CD1c-positive myeloid dendritic cell (primary cell): ENCODE measurements at regions not wholly inside any gene's neighbourhood (a gene's known extent, or its start where the extent isn't known, plus 50 kb on each side); places are given as distances from the start of the nearest gene placed in this dataset.
"Not testable (repeated sequence)": the region's sequence is repeated elsewhere in the genome, so short reads cannot be mapped to it uniquely, and the experiment has no call there.

ENCODE experiments used
- DNase-seq: peaks from one replicate; pipeline ENCODE4 v3.0.0-alpha.2; 2016; ENCODE audit errors: extremely low spot score

- DNase-seq = no peak
These were observed 144.5 kb downstream of the TM2D1 start for GRCh38 chr1:61580417-61580816.

- no peak for DNase-seq
These were observed 145.1 kb downstream of the TM2D1 start for GRCh38 chr1:61579802-61580201.

- DNase-seq = peak; percentile 8
These were observed 152.9 kb downstream of the TM2D1 start for GRCh38 chr1:61572046-61572445.

- DNase-seq = no peak
These were observed 154.8 kb downstream of the TM2D1 start for GRCh38 chr1:61570191-61570590.

GRCh38 chr1:61569303-61569621 is 155.7 kb downstream of the TM2D1 start:
- DNase-seq = no peak

GRCh38 chr1:61568460-61569302 is 156.3 kb downstream of the TM2D1 start:
- DNase-seq = no peak

- no peak for DNase-seq
These were observed 158.8 kb downstream of the TM2D1 start for GRCh38 chr1:61566177-61566576.

- DNase-seq = no peak
These were observed 161.3 kb downstream of the TM2D1 start for GRCh38 chr1:61563611-61564010.

GRCh38 chr1:61561666-61562065 is 163.3 kb downstream of the TM2D1 start:
- no peak for DNase-seq

GRCh38 chr1:61560385-61560784 is 164.6 kb downstream of the TM2D1 start:
- DNase-seq = no peak

- DNase-seq = no peak
These were observed 168.3 kb downstream of the TM2D1 start for GRCh38 chr1:61556631-61557030.

GRCh38 chr1:61552630-61553305 is 172.2 kb downstream of the TM2D1 start:
- no peak for DNase-seq

- not testable (repeated sequence) for DNase-seq
These were observed 177.6 kb downstream of the TM2D1 start for GRCh38 chr1:61547302-61547701.

- not testable (repeated sequence) for DNase-seq
These were observed 180.1 kb downstream of the TM2D1 start for GRCh38 chr1:61544870-61545269.

- not testable (repeated sequence) for DNase-seq
These were observed 181.4 kb downstream of the TM2D1 start for GRCh38 chr1:61543498-61543897.

GRCh38 chr1:61539720-61540462 is 185.1 kb downstream of the TM2D1 start:
- DNase-seq = no peak

- DNase-seq = no peak
These were observed 186.7 kb downstream of the TM2D1 start for GRCh38 chr1:61538228-61538627.

- no peak for DNase-seq
These were observed 188.5 kb downstream of the TM2D1 start for GRCh38 chr1:61536174-61537108.

- no peak for DNase-seq
These were observed 190.1 kb downstream of the TM2D1 start for GRCh38 chr1:61534847-61535246.

- DNase-seq = no peak
These were observed 191.4 kb downstream of the TM2D1 start for GRCh38 chr1:61533546-61533945.

GRCh38 chr1:61531716-61532115 is 193.2 kb downstream of the TM2D1 start:
- DNase-seq = peak; percentile 68
